GM12874 (cell line): ENCODE measurements at regions not wholly inside any gene's neighbourhood (a gene's known extent, or its start where the extent isn't known, plus 50 kb on each side); places are given as distances from the start of the nearest gene placed in this dataset.

Experiments used
- TF ChIP-seq, protein P1 (sequence below): IDR thresholded peaks from 2 replicates; pipeline ENCODE4 v1.5.1; 2011; ENCODE audit warnings: low read depth, mild to moderate bottlenecking, control low read depth, low read length, moderate library complexity; ENCODE audit not compliant: insufficient read depth

DNA sequence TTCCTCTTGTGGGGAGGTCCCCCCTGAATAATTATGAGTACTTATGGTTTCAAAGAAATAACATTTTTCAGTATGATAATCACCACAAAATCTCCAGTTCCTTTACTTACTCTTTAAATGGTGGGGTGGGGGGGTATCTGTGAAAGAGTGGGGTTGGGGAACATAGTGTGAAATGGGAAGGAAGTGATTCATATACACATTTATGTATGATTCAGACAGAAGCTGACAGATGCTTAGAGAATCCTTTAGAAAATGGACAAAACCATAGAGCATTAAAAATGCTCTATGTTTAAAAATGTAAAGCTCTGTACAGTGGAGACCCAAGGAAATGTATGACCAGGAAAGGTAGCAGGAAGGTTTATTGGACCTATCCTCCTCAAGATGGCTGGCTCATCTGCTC, 267.5 kb upstream of the GRIA1 start:
- TF ChIP-seq, protein P1, sequence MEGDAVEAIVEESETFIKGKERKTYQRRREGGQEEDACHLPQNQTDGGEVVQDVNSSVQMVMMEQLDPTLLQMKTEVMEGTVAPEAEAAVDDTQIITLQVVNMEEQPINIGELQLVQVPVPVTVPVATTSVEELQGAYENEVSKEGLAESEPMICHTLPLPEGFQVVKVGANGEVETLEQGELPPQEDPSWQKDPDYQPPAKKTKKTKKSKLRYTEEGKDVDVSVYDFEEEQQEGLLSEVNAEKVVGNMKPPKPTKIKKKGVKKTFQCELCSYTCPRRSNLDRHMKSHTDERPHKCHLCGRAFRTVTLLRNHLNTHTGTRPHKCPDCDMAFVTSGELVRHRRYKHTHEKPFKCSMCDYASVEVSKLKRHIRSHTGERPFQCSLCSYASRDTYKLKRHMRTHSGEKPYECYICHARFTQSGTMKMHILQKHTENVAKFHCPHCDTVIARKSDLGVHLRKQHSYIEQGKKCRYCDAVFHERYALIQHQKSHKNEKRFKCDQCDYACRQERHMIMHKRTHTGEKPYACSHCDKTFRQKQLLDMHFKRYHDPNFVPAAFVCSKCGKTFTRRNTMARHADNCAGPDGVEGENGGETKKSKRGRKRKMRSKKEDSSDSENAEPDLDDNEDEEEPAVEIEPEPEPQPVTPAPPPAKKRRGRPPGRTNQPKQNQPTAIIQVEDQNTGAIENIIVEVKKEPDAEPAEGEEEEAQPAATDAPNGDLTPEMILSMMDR: no peak

DNA sequence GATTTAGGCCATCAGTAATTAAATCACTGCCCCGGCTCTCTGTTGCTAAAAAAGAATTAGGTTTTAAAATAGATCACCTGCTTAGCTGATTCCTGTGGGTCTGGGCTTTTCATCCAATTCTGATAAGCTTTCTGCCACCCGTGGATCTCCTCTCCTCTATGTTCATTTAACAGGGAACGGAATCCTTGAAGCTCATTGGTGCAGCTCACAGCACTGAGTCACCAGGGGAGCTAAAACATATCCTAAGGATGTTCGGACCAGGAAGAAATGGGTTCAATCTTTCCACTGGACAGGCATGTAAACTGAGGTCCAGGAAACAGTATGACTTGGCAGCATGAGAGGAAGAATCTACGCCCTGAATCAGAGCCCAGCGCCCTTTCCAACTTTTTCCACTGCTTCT, 267.1 kb upstream of the GRIA1 start:
- TF ChIP-seq, protein P1: no peak

DNA sequence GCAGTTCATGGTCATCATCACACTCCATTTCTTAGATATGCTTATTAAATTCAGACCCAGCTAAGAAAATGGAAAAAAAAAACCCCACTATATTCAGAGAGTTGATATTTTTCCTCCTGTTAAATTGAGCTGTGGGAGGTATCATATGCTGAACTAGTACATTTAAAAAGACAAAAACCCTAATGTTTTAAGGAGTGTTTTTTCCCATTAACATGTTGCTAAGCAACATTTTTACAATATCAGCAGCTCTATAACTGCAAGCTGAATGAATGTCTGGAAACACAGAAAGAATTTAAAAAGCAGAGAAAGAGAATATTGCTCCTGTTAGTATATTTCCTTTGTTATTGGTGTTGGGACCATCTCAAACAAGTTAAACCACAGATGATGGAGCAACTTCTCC, 265.8 kb upstream of the GRIA1 start:
- TF ChIP-seq, protein P1: no peak

DNA sequence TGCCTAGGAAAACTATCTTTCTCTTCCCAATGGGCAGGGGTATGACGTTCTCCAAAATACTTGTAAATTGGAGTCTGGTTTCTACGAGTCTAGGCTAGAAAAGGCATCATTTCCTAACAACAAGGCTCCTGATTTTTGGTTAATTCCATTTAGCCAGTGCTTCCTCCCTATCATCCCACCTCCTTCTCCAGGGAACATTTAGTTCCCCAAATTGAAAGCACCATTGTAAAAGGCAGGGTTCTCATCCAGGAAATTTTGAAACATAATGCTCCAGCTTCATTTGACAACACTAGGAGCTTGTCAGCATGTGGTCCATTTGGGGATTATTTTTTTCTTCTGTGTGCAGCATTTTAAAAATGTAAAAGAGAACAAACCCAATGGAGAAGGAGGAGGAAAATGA, 256.5 kb upstream of the GRIA1 start:
- TF ChIP-seq, protein P1: no peak

DNA sequence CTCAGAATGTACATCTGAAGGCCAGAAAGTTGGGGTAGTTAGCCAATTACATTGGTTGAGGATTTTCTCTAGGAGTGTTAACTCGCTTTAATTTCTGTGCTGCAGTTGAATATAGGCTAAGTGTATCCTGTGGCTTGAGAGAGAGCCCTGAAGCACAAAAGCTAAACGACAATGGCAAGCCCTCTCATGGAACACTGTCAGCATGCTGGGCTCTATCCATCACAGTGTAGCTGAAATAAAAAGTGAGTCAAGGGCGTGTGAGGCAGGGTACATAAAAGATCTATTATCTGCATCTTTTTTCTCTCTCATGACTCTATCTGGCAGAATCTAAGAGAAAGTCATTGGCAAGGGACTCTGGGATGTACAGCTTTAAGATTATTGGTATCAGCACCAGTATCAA, 254.2 kb upstream of the GRIA1 start:
- TF ChIP-seq, protein P1: no peak

DNA sequence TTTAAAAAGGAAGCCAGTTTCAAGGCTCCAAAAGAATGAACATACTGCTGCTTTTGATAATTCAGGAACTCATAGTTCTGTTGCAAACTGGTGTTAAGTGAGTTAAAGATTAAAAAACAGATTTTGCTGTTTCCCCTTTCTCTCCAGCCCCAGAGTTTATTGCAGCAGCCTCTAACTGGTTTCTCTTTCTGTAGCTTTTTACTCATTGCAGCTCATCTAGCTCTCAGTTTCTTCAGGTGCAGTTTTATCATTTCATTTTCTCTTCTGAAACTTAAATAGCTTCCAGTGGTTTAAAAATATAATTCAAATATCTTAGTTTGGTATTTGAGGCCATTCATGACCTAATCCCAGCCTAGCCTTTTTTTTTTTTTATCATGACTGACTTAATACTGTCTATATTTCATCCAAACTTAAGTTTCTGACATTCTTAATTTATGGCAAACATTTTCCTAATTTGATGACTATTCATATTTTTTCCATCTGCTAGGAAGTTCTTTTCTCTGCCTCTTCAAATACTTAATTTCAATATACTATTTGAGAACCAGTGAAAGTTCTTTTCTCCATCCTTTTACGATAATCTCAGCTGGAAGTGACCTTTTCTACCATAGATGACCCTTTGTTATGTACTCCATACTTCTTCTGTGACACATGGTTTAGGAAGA, 252.7 kb upstream of the GRIA1 start:
- TF ChIP-seq, protein P1: no peak

DNA sequence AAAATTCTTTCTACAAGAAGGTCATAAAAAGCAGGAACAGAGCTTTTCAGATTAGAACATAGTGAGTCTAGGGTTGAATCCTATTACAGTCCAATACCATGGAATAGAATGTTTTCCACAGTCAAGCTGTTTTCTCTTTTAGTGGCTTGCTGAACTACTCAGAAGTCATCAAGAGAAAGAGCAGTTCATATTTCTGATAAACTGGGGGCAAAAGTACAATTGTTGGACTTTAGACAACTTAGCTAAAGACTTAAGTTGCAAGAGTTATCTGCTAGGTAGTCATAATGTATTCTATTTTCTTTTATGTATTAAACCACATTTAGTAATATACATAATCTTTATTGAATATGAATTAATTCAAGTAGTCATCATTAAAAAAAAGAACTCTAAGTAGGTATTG, 233.1 kb upstream of the GRIA1 start:
- TF ChIP-seq, protein P1: no peak
